ENCODE measurements at regions not wholly inside any gene's neighbourhood (a gene's known extent, or its start where the extent isn't known, plus 50 kb on each side); places are given as distances from the start of the nearest gene placed in this dataset.

- peak; percentile 54 for TF ChIP-seq CTCF (IDR thresholded peaks at IDR 0.05; ENCODE audit: insufficient read depth, low read length, poor library complexity, severe bottlenecking)
- Histone ChIP-seq H3K4me3 (replicated peaks; ENCODE audit: low read depth, low read length) (no peak overlapping the region), H3K36me3 (ENCODE audit: control insufficient read depth, insufficient read depth, low read length) (no peaks in the 10 kb centered on the region), H3K27me3 (replicated peaks; ENCODE audit: control insufficient read depth, insufficient read depth, low read length) (no peaks in the 10 kb centered on the region)
- DNase-seq (ENCODE audit: extremely low read depth, insufficient read length), result no peak
These were observed 75.4 kb upstream of the LAMA2 start for GRCh38 chr6:128807577-128807976.

- Histone ChIP-seq H3K36me3 (ENCODE audit: control insufficient read depth, insufficient read depth, low read length) (no peaks in the 10 kb centered on the region), H3K4me3 (replicated peaks; ENCODE audit: low read depth, low read length) (no peak overlapping the region), H3K27me3 (replicated peaks; ENCODE audit: control insufficient read depth, insufficient read depth, low read length) (no peaks in the 10 kb centered on the region)
- no peak for DNase-seq (ENCODE audit: extremely low read depth, insufficient read length)
- no peak for TF ChIP-seq CTCF (IDR thresholded peaks at IDR 0.05; ENCODE audit: insufficient read depth, low read length, poor library complexity, severe bottlenecking)
These were observed 76.7 kb upstream of the LAMA2 start for GRCh38 chr6:128806261-128806660.

- H3K27me3 ChIP-seq (replicated peaks; ENCODE audit: control insufficient read depth, insufficient read depth, low read length), result no peaks in the 10 kb centered on the region
- no peaks in the 10 kb centered on the region for H3K36me3 ChIP-seq (ENCODE audit: control insufficient read depth, insufficient read depth, low read length)
- no peak overlapping the region for H3K4me3 ChIP-seq (replicated peaks; ENCODE audit: low read depth, low read length)
- no peak for TF ChIP-seq CTCF (IDR thresholded peaks at IDR 0.05; ENCODE audit: insufficient read depth, low read length, poor library complexity, severe bottlenecking)
- DNase-seq (ENCODE audit: extremely low read depth, insufficient read length), result no peak
These were observed 79.0 kb upstream of the LAMA2 start for GRCh38 chr6:128803911-128804310.

- no peak overlapping the region for H3K4me3 ChIP-seq (replicated peaks; ENCODE audit: low read depth, low read length)
These were observed 81.3 kb upstream of the LAMA2 start for GRCh38 chr6:128801621-128802020.

GRCh38 chr6:128784266-128784665 lies 98.7 kb upstream of the LAMA2 start:
- no peaks in the 10 kb centered on the region for H3K27me3 ChIP-seq (replicated peaks; ENCODE audit: control insufficient read depth, insufficient read depth, low read length)
- DNase-seq (ENCODE audit: extremely low read depth, insufficient read length), result no peak
- H3K4me3 ChIP-seq (replicated peaks; ENCODE audit: low read depth, low read length), result no peak overlapping the region
- TF ChIP-seq CTCF (IDR thresholded peaks at IDR 0.05; ENCODE audit: insufficient read depth, low read length, poor library complexity, severe bottlenecking), result no peak
- no peaks in the 10 kb centered on the region for H3K36me3 ChIP-seq (ENCODE audit: control insufficient read depth, insufficient read depth, low read length)

More at GRCh38 chr6:128801621-128802020, 81.3 kb upstream of the LAMA2 start:
- no peaks in the 10 kb centered on the region for H3K36me3 ChIP-seq (ENCODE audit: control insufficient read depth, insufficient read depth, low read length)
- TF ChIP-seq CTCF (IDR thresholded peaks at IDR 0.05; ENCODE audit: insufficient read depth, low read length, poor library complexity, severe bottlenecking), result no peak
- H3K27me3 ChIP-seq (replicated peaks; ENCODE audit: control insufficient read depth, insufficient read depth, low read length), result no peaks in the 10 kb centered on the region
- no peak for DNase-seq (ENCODE audit: extremely low read depth, insufficient read length)

- TF ChIP-seq CTCF (IDR thresholded peaks at IDR 0.05; ENCODE audit: insufficient read depth, low read length, poor library complexity, severe bottlenecking), result no peak
- H3K4me3 ChIP-seq (replicated peaks; ENCODE audit: low read depth, low read length), result no peak overlapping the region
These were observed 114.8 kb upstream of the LAMA2 start for GRCh38 chr6:128768187-128768586.

More at GRCh38 chr6:128768187-128768586, 114.8 kb upstream of the LAMA2 start:
- Histone ChIP-seq H3K36me3 (ENCODE audit: control insufficient read depth, insufficient read depth, low read length) (no peaks in the 10 kb centered on the region), H3K27me3 (replicated peaks; ENCODE audit: control insufficient read depth, insufficient read depth, low read length) (no peaks in the 10 kb centered on the region)
- no peak for DNase-seq (ENCODE audit: extremely low read depth, insufficient read length)

Measured in GM06990 (cell line).